WTC11 (cell line): ENCODE measurements at regions not wholly inside any gene's neighbourhood (a gene's known extent, or its start where the extent isn't known, plus 50 kb on each side); places are given as distances from the start of the nearest gene placed in this dataset.

Experiments
- ATAC-seq: fragments of 200-7000 bp; cut with Tn5 transposase; 2 replicates; pipeline ENCODE4 v1.10.0; 2021; ENCODE audit warnings: mild to moderate bottlenecking, moderate library complexity
- CTCF ChIA-PET: fragments of 300-600 bp; sonication (Branson Sonifier 250); formaldehyde crosslinking; loops from one replicate; lab custom pipeline; 2021; ENCODE audit warnings: antibody characterized with exemption; lab: Charles Lee
- POLR2A ChIA-PET: fragments of 350-600 bp; sonication (Branson Sonifier 250); formaldehyde crosslinking; loops from one replicate; lab custom pipeline; 2021; ENCODE audit warnings: antibody characterized with exemption; lab: Charles Lee
- DNase-seq: peaks from one replicate; pipeline ENCODE4 v3.0.0; 2021; ENCODE audit warnings: low spot score
- H3K27ac Mint-ChIP-seq: 2 replicates; pipeline ENCODE4 v1.8.0; 2021; ENCODE audit warnings: mixed read lengths
- H3K27me3 Mint-ChIP-seq: 2 replicates; pipeline ENCODE4 v1.8.0; 2021; ENCODE audit warnings: low read depth, mild to moderate bottlenecking, moderate library complexity, mixed read lengths
- H3K36me3 Mint-ChIP-seq: 2 replicates; pipeline ENCODE4 v1.8.0; 2021; ENCODE audit warnings: mixed read lengths
- H3K4me1 Mint-ChIP-seq: 2 replicates; pipeline ENCODE4 v1.8.0; 2022; ENCODE audit warnings: mixed read lengths
- H3K4me3 Mint-ChIP-seq: 2 replicates; pipeline ENCODE4 v1.8.0; 2021; ENCODE audit warnings: mild to moderate bottlenecking, moderate library complexity, mixed read lengths
- H3K9me3 Mint-ChIP-seq: 2 replicates; pipeline ENCODE4 v1.8.0; 2021; ENCODE audit warnings: mixed read lengths
- ATF6 ChIP-seq: sonication (generic); formaldehyde crosslinking; IDR thresholded peaks from 2 replicates; pipeline ENCODE4 v1.8.1; 2023; ENCODE audit warnings: mild to moderate bottlenecking, missing genetic modification reagents
- CREM ChIP-seq: sonication (generic); formaldehyde crosslinking; IDR thresholded peaks from 2 replicates; pipeline ENCODE4 v1.8.1; 2022; ENCODE audit warnings: mild to moderate bottlenecking, missing genetic modification reagents, moderate library complexity
- FOXK1 ChIP-seq: sonication (generic); formaldehyde crosslinking; IDR thresholded peaks from 2 replicates; pipeline ENCODE4 v1.8.0; 2022; ENCODE audit warnings: mild to moderate bottlenecking, moderate library complexity, missing genetic modification reagents
- KAT7 ChIP-seq: sonication (generic); formaldehyde crosslinking; IDR thresholded peaks from 2 replicates; pipeline ENCODE4 v1.8.1; 2023; ENCODE audit warnings: missing genetic modification reagents, mild to moderate bottlenecking, borderline replicate concordance
- NFE2L1 ChIP-seq: sonication (generic); formaldehyde crosslinking; IDR thresholded peaks from 2 replicates; pipeline ENCODE4 v1.8.1; 2023; ENCODE audit warnings: missing genetic modification reagents
- NFYB ChIP-seq: sonication (generic); formaldehyde crosslinking; conservative IDR thresholded peaks from 2 replicates; pipeline ENCODE4 v1.8.0; 2022; ENCODE audit warnings: low read depth, missing genetic modification reagents
- NR3C1 ChIP-seq: sonication (generic); formaldehyde crosslinking; conservative IDR thresholded peaks from 2 replicates; pipeline ENCODE4 v1.8.1; 2023; ENCODE audit warnings: low read depth, mild to moderate bottlenecking, missing genetic modification reagents
- TEAD1 ChIP-seq: sonication (generic); formaldehyde crosslinking; IDR thresholded peaks from 2 replicates; pipeline ENCODE4 v1.8.0; 2022; ENCODE audit warnings: mild to moderate bottlenecking, missing genetic modification reagents
- ZNF138 ChIP-seq: sonication (generic); formaldehyde crosslinking; conservative IDR thresholded peaks from 2 replicates; pipeline ENCODE4 v1.8.1; 2022; ENCODE audit warnings: mild to moderate bottlenecking, moderate library complexity, missing genetic modification reagents
- ZNF263 ChIP-seq: sonication (generic); formaldehyde crosslinking; IDR thresholded peaks from 2 replicates; pipeline ENCODE4 v1.8.1; 2022; ENCODE audit warnings: low read depth, mild to moderate bottlenecking, moderate library complexity, missing genetic modification reagents
- ZNF423 ChIP-seq: fragments of 250-450 bp; sonication (Bioruptor Pico); IDR thresholded peaks from 2 replicates; pipeline ENCODE4 v2.1.2; 2022; ENCODE audit warnings: mild to moderate bottlenecking, moderate library complexity
- ZNF671 ChIP-seq: fragments of 250-450 bp; sonication (Bioruptor Pico); IDR thresholded peaks from 2 replicates; pipeline ENCODE4 v1.8.0; 2021; ENCODE audit warnings: mild to moderate bottlenecking
- TF ChIP-seq, protein P1 (sequence below): sonication (generic); formaldehyde crosslinking; IDR thresholded peaks from 2 replicates; pipeline ENCODE4 v1.8.0; 2022; ENCODE audit warnings: mild to moderate bottlenecking, missing genetic modification reagents
- TF ChIP-seq, protein P2 (sequence below): sonication (generic); formaldehyde crosslinking; IDR thresholded peaks from 2 replicates; pipeline ENCODE4 v1.8.1; 2023; ENCODE audit warnings: mild to moderate bottlenecking, missing genetic modification reagents, borderline replicate concordance
- TF ChIP-seq, protein P3 (sequence below): fragments of 250-450 bp; sonication (Bioruptor Pico); IDR thresholded peaks from 2 replicates; pipeline ENCODE4 v1.9.0; 2021; ENCODE audit warnings: moderate library complexity, mild to moderate bottlenecking, inconsistent platforms, borderline replicate concordance
- TF ChIP-seq, protein P4 (sequence below): sonication (generic); formaldehyde crosslinking; IDR thresholded peaks from 2 replicates; pipeline ENCODE4 v1.8.1; 2022; ENCODE audit warnings: low read depth, mild to moderate bottlenecking, moderate library complexity, missing genetic modification reagents, borderline replicate concordance
- TF ChIP-seq, protein P5 (sequence below): sonication (generic); formaldehyde crosslinking; IDR thresholded peaks from 2 replicates; pipeline ENCODE4 v1.8.0; 2022; ENCODE audit warnings: mild to moderate bottlenecking, missing genetic modification reagents
- TF ChIP-seq, protein P6 (sequence below): fragments of 250-450 bp; sonication (Bioruptor Pico); IDR thresholded peaks from 2 replicates; pipeline ENCODE4 v1.9.0; 2021; ENCODE audit warnings: mild to moderate bottlenecking

DNA sequence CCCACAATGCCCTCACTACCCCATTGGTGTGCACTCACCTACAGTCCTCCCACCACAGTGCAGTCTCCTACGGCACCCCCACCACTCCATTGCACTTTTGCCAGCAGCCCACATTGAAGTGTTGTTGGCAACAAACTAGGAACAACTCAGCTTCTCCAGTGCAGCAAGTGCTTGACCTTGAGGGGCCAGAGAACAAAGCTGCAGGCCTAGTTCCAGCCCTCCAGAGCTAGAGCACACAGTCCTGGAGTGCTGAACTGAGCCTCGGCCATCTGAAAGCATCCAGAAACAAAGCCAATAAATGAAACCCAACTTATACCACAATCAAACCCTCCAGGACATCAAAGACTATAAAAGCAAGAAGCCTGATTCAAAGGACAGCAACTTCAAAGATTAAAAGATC lies 129.9 kb downstream of the C1orf94 start (continued):
- TF ChIP-seq NFE2L1 (CRISPR knock-in tag): no peak
- TF ChIP-seq, protein P1, sequence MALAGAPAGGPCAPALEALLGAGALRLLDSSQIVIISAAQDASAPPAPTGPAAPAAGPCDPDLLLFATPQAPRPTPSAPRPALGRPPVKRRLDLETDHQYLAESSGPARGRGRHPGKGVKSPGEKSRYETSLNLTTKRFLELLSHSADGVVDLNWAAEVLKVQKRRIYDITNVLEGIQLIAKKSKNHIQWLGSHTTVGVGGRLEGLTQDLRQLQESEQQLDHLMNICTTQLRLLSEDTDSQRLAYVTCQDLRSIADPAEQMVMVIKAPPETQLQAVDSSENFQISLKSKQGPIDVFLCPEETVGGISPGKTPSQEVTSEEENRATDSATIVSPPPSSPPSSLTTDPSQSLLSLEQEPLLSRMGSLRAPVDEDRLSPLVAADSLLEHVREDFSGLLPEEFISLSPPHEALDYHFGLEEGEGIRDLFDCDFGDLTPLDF (CRISPR knock-in tag): no peak
- TF ChIP-seq, all 79 proteins: peak for 0

GRCh38 chr1:34312359-34312758 lies 135.7 kb downstream of the C1orf94 start:
- H3K27ac Mint-ChIP-seq: no peak overlapping the region
- CTCF ChIA-PET: no interaction called here
- peaks cover 83% of the 10 kb centered on the region for H3K9me3 Mint-ChIP-seq
- no peak for TF ChIP-seq ZNF138
- TF ChIP-seq, protein P2, sequence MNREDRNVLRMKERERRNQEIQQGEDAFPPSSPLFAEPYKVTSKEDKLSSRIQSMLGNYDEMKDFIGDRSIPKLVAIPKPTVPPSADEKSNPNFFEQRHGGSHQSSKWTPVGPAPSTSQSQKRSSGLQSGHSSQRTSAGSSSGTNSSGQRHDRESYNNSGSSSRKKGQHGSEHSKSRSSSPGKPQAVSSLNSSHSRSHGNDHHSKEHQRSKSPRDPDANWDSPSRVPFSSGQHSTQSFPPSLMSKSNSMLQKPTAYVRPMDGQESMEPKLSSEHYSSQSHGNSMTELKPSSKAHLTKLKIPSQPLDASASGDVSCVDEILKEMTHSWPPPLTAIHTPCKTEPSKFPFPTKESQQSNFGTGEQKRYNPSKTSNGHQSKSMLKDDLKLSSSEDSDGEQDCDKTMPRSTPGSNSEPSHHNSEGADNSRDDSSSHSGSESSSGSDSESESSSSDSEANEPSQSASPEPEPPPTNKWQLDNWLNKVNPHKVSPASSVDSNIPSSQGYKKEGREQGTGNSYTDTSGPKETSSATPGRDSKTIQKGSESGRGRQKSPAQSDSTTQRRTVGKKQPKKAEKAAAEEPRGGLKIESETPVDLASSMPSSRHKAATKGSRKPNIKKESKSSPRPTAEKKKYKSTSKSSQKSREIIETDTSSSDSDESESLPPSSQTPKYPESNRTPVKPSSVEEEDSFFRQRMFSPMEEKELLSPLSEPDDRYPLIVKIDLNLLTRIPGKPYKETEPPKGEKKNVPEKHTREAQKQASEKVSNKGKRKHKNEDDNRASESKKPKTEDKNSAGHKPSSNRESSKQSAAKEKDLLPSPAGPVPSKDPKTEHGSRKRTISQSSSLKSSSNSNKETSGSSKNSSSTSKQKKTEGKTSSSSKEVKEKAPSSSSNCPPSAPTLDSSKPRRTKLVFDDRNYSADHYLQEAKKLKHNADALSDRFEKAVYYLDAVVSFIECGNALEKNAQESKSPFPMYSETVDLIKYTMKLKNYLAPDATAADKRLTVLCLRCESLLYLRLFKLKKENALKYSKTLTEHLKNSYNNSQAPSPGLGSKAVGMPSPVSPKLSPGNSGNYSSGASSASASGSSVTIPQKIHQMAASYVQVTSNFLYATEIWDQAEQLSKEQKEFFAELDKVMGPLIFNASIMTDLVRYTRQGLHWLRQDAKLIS: no peak
- no peak for TF ChIP-seq ATF6 (CRISPR knock-in tag)
- no peak for TF ChIP-seq ZNF671
- no peak for TF ChIP-seq FOXK1
- TF ChIP-seq ZNF263 (CRISPR knock-in tag): no peak
- TF ChIP-seq TEAD1: no peak
- no peak for TF ChIP-seq ZNF423 (CRISPR knock-in tag)
- TF ChIP-seq, protein P3, sequence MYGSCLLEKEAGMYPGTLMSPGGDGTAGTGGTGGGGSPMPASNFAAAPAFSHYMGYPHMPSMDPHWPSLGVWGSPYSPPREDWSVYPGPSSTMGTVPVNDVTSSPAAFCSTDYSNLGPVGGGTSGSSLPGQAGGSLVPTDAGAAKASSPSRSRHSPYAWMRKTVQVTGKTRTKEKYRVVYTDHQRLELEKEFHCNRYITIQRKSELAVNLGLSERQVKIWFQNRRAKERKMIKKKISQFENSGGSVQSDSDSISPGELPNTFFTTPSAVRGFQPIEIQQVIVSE: no peak
- TF ChIP-seq NR3C1 (CRISPR knock-in tag): no peak
- no peak for TF ChIP-seq NFYB (CRISPR knock-in tag)
- TF ChIP-seq, protein P4, sequence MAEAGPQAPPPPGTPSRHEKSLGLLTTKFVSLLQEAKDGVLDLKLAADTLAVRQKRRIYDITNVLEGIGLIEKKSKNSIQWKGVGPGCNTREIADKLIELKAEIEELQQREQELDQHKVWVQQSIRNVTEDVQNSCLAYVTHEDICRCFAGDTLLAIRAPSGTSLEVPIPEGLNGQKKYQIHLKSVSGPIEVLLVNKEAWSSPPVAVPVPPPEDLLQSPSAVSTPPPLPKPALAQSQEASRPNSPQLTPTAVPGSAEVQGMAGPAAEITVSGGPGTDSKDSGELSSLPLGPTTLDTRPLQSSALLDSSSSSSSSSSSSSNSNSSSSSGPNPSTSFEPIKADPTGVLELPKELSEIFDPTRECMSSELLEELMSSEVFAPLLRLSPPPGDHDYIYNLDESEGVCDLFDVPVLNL: no peak
- TF ChIP-seq, protein P5, sequence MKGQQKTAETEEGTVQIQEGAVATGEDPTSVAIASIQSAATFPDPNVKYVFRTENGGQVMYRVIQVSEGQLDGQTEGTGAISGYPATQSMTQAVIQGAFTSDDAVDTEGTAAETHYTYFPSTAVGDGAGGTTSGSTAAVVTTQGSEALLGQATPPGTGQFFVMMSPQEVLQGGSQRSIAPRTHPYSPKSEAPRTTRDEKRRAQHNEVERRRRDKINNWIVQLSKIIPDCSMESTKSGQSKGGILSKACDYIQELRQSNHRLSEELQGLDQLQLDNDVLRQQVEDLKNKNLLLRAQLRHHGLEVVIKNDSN: no peak
- TF ChIP-seq KAT7 (CRISPR knock-in tag): no peak
- TF ChIP-seq, protein P6, sequence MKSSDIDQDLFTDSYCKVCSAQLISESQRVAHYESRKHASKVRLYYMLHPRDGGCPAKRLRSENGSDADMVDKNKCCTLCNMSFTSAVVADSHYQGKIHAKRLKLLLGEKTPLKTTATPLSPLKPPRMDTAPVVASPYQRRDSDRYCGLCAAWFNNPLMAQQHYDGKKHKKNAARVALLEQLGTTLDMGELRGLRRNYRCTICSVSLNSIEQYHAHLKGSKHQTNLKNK: no peak
- no peak for TF ChIP-seq CREM
- ATAC-seq (no peak), DNase-seq (no peak)
- peaks cover 48% of the 10 kb centered on the region for H3K27me3 Mint-ChIP-seq
- H3K36me3 Mint-ChIP-seq: peaks cover 21% of the 10 kb centered on the region
- no peaks in the 10 kb centered on the region for H3K4me1 Mint-ChIP-seq
- H3K4me3 Mint-ChIP-seq: no peak overlapping the region
- POLR2A ChIA-PET: no interaction called here
